IMR-90 (cell line): ENCODE measurements at regions not wholly inside any gene's neighbourhood (a gene's known extent, or its start where the extent isn't known, plus 50 kb on each side); places are given as distances from the start of the nearest gene placed in this dataset.

Source experiments
- ATAC-seq: fragments of 200-7000 bp; cut with Tn5 transposase; 2 replicates; pipeline ENCODE4 v1.9.1; 2020; ENCODE audit warnings: low read depth, mild to moderate bottlenecking, moderate library complexity
- BruUV-seq: library from RNA; stranded (reverse); fragments of 400-500 nt; replicated peaks from 2 replicates; lab custom pipeline; 2021; lab: Mats Ljungman, UMichigan
- CTCF ChIA-PET: fragments of 300-600 bp; formaldehyde crosslinking; extraction: SDS; loops from one replicate; lab custom pipeline; 2021; ENCODE audit warnings: antibody characterized with exemption; lab: Yijun Ruan, JAX
- POLR2A ChIA-PET: fragments of 300-600 bp; sonication (Branson Sonifier 250); formaldehyde crosslinking; loops from one replicate; lab custom pipeline; 2022; ENCODE audit warnings: antibody characterized with exemption; ENCODE audit not compliant: unreplicated experiment; lab: Charles Lee
- DNase-seq: peaks from one replicate; pipeline ENCODE4 v3.0.0; 2013
- H2AFZ ChIP-seq: replicated peaks from 2 replicates; pipeline ENCODE3; 2013; ENCODE audit warnings: low read length, mild to moderate bottlenecking; ENCODE audit not compliant: poor library complexity
- H2AK5ac ChIP-seq: 2 replicates; pipeline ENCODE4 v1.6.1; 2013; ENCODE audit warnings: low read depth, low read length, inconsistent platforms
- H2AK9ac ChIP-seq: replicated peaks from 2 replicates; pipeline ENCODE3; 2013; ENCODE audit warnings: mild to moderate bottlenecking, low read depth, low read length, moderate library complexity; ENCODE audit not compliant: poor library complexity
- H2BK120ac ChIP-seq: 2 replicates; pipeline ENCODE4 v1.6.1; 2013; ENCODE audit warnings: low read depth, low read length, inconsistent platforms
- H2BK15ac ChIP-seq: 3 replicates; pipeline ENCODE4 v1.6.1; 2013; ENCODE audit warnings: low read depth, low read length, inconsistent platforms
- H2BK20ac ChIP-seq: 2 replicates; pipeline ENCODE4 v1.6.1; 2013; ENCODE audit warnings: low read depth, mild to moderate bottlenecking, inconsistent platforms, low read length, moderate library complexity
- H2BK5ac ChIP-seq: 2 replicates; pipeline ENCODE4 v1.6.1; 2013; ENCODE audit warnings: mild to moderate bottlenecking, low read depth, low read length, inconsistent platforms; ENCODE audit not compliant: poor library complexity, severe bottlenecking
- H3K14ac ChIP-seq: replicated peaks from 2 replicates; pipeline ENCODE4 v1.6.1; 2013; ENCODE audit warnings: low read depth, low read length, inconsistent platforms
- H3K18ac ChIP-seq: 2 replicates; pipeline ENCODE4 v1.6.1; 2013; ENCODE audit warnings: low read depth, low read length, control low read depth
- H3K23ac ChIP-seq: 2 replicates; pipeline ENCODE4 v1.6.1; 2013; ENCODE audit warnings: low read depth, low read length, inconsistent platforms
- H3K27ac ChIP-seq: 2 replicates; pipeline ENCODE4 v1.5.1; 2013; ENCODE audit warnings: mild to moderate bottlenecking, control low read depth, low read length; ENCODE audit not compliant: insufficient read depth
- H3K27me3 ChIP-seq: 2 replicates; pipeline ENCODE4 v1.6.1; 2013; ENCODE audit warnings: low read length; ENCODE audit not compliant: control insufficient read depth, insufficient read depth
- H3K36me3 ChIP-seq: 2 replicates; pipeline ENCODE4 v1.6.1; 2013; ENCODE audit warnings: low read length, mixed read lengths; ENCODE audit not compliant: control insufficient read depth, insufficient read depth
- H3K4ac ChIP-seq: 2 replicates; pipeline ENCODE4 v1.6.1; 2013; ENCODE audit warnings: low read depth, low read length, inconsistent platforms
- H3K4me1 ChIP-seq: 2 replicates; pipeline ENCODE4 v1.6.1; 2013; ENCODE audit warnings: low read length, mixed read lengths; ENCODE audit not compliant: control insufficient read depth, insufficient read depth
- H3K4me2 ChIP-seq: 2 replicates; pipeline ENCODE4 v1.6.1; 2013; ENCODE audit warnings: low read depth, mild to moderate bottlenecking, control low read depth, low read length, moderate library complexity
- H3K4me3 ChIP-seq: 2 replicates; pipeline ENCODE4 v1.5.1; 2013; ENCODE audit warnings: low read depth, mild to moderate bottlenecking, control low read depth, low read length, moderate library complexity; ENCODE audit not compliant: insufficient read depth
- H3K56ac ChIP-seq: 2 replicates; pipeline ENCODE4 v1.6.1; 2013; ENCODE audit warnings: low read length, inconsistent platforms; ENCODE audit not compliant: insufficient read depth; ENCODE audit errors: extremely low read depth
- H3K79me1 ChIP-seq, 2 experiments: 2 replicates each; pipeline ENCODE4 v1.6.1; 2013; ENCODE audit warnings: low read length in 2 of 2, inconsistent platforms in 1 of 2, low read depth in 1 of 2
- H3K9ac ChIP-seq: 2 replicates; pipeline ENCODE4 v1.6.1; 2013; ENCODE audit warnings: low read depth, low read length, control low read depth
- H3K9me1 ChIP-seq: 2 replicates; pipeline ENCODE4 v1.6.1; 2013; ENCODE audit warnings: low read length, inconsistent platforms; ENCODE audit not compliant: insufficient read depth
- H3K9me3 ChIP-seq: 2 replicates; pipeline ENCODE4 v1.6.1; 2013; ENCODE audit warnings: low read length; ENCODE audit not compliant: control insufficient read depth, insufficient read depth
- H4K20me1 ChIP-seq: 2 replicates; pipeline ENCODE4 v1.6.1; 2013; ENCODE audit warnings: low read length, inconsistent platforms; ENCODE audit not compliant: insufficient read depth
- H4K5ac ChIP-seq: 2 replicates; pipeline ENCODE4 v1.6.1; 2013; ENCODE audit warnings: mild to moderate bottlenecking, low read depth, low read length, control low read depth
- H4K8ac ChIP-seq, 2 experiments: 2 replicates each; pipeline ENCODE4 v1.6.1; 2013; ENCODE audit warnings: low read depth in 2 of 2, low read length in 2 of 2, control low read depth in 1 of 2, inconsistent platforms in 1 of 2
- H4K91ac ChIP-seq: 2 replicates; pipeline ENCODE4 v1.6.1; 2013; ENCODE audit warnings: low read depth, low read length, inconsistent platforms; ENCODE audit not compliant: insufficient read depth
- BHLHE40 ChIP-seq: fragments of 150-350 bp; IDR thresholded peaks from 2 replicates; pipeline ENCODE4 v1.6.1; 2016; ENCODE audit warnings: mild to moderate bottlenecking, low read depth, low read length
- CEBPB ChIP-seq: IDR thresholded peaks from 2 replicates; pipeline ENCODE4 v1.6.1; 2012; ENCODE audit warnings: low read depth, low read length, improper control_type of control experiment
- CHD1 ChIP-seq: IDR thresholded peaks from 2 replicates; pipeline ENCODE4 v1.6.1; 2012; ENCODE audit warnings: low read depth, low read length, improper control_type of control experiment
- CTCF ChIP-seq: conservative IDR thresholded peaks from 2 replicates; pipeline ENCODE4 v1.5.1; 2012; ENCODE audit warnings: mild to moderate bottlenecking, low read depth, low read length, improper control_type of control experiment
- ELK1 ChIP-seq: fragments of 150-350 bp; IDR thresholded peaks from 2 replicates; pipeline ENCODE4 v1.6.1; 2016; ENCODE audit warnings: low read depth, mild to moderate bottlenecking, low read length, moderate library complexity, borderline replicate concordance
- FOS ChIP-seq: fragments of 150-350 bp; IDR thresholded peaks from 2 replicates; pipeline ENCODE4 v1.6.1; 2016; ENCODE audit warnings: low read depth, low read length
- MAFK ChIP-seq: IDR thresholded peaks from 2 replicates; pipeline ENCODE4 v1.6.1; 2012; ENCODE audit warnings: low read depth, low read length, improper control_type of control experiment
- MAZ ChIP-seq: IDR thresholded peaks from 2 replicates; pipeline ENCODE4 v1.6.1; 2012; ENCODE audit warnings: low read depth, mild to moderate bottlenecking, low read length, improper control_type of control experiment, moderate library complexity, borderline replicate concordance
- MXI1 ChIP-seq: IDR thresholded peaks from 2 replicates; pipeline ENCODE4 v1.6.1; 2012; ENCODE audit warnings: low read depth, mild to moderate bottlenecking, low read length, moderate library complexity, borderline replicate concordance
- NFE2L2 ChIP-seq: fragments of 150-350 bp; IDR thresholded peaks from 2 replicates; pipeline ENCODE4 v1.6.1; 2016; ENCODE audit warnings: low read depth, mild to moderate bottlenecking, low read length
- POLR2A ChIP-seq: IDR thresholded peaks from 2 replicates; pipeline ENCODE4 v1.6.1; 2012; ENCODE audit warnings: mild to moderate bottlenecking, low read depth, low read length
- RAD21 ChIP-seq: IDR thresholded peaks from 2 replicates; pipeline ENCODE4 v1.6.1; 2012; ENCODE audit warnings: low read length, improper control_type of control experiment
- RCOR1 ChIP-seq: IDR thresholded peaks from 2 replicates; pipeline ENCODE4 v1.6.1; 2012; ENCODE audit warnings: mild to moderate bottlenecking, low read length, improper control_type of control experiment; ENCODE audit not compliant: insufficient replicate concordance
- RFX5 ChIP-seq: IDR thresholded peaks from 2 replicates; pipeline ENCODE4 v1.8.0; 2012; ENCODE audit warnings: low read depth, mild to moderate bottlenecking, low read length, moderate library complexity
- SMC3 ChIP-seq: fragments of 150-350 bp; IDR thresholded peaks from 2 replicates; pipeline ENCODE4 v1.6.1; 2016; ENCODE audit warnings: low read depth, mild to moderate bottlenecking, antibody characterized with exemption, low read length, moderate library complexity
- WGBS, 2 experiments: methylation state at CpG; one replicate each; pipeline versions ENCODE4 v1.1.5 to v1.1.7; 2013; ENCODE audit warnings: missing lambda C conversion rate in 2 of 2; ENCODE audit not compliant: insufficient read length in 1 of 2; ENCODE audit errors: extremely low coverage in 2 of 2; 5-methylcytosine and 5-hydroxymethylcytosine counted together
- dilution Hi-C: fragments of 300-500 bp; cut with HindIII; formaldehyde crosslinking; loops from one replicate; pipeline ENCODE4 v1.14.3; 2018; ENCODE audit warnings: low sequenced_read_pairs; ENCODE audit not compliant: unreplicated experiment
- in situ Hi-C: fragments of 300-500 bp; cut with MboI; formaldehyde crosslinking; loops from 3 replicates; pipeline ENCODE4 v1.14.3; 2019; ENCODE audit warnings: low sequenced_read_pairs, inconsistent platforms, mixed read lengths
- intact Hi-C: fragments of 100-400 bp; cut with micrococcal nuclease; formaldehyde crosslinking; loops from 2 replicates; pipeline ENCODE4 v1.10.0; 2022
- TF ChIP-seq, protein P1 (sequence below): fragments of 150-350 bp; IDR thresholded peaks from 2 replicates; pipeline ENCODE4 v1.6.1; 2017; ENCODE audit warnings: mild to moderate bottlenecking, antibody characterized with exemption, low read length, low read depth

DNA sequence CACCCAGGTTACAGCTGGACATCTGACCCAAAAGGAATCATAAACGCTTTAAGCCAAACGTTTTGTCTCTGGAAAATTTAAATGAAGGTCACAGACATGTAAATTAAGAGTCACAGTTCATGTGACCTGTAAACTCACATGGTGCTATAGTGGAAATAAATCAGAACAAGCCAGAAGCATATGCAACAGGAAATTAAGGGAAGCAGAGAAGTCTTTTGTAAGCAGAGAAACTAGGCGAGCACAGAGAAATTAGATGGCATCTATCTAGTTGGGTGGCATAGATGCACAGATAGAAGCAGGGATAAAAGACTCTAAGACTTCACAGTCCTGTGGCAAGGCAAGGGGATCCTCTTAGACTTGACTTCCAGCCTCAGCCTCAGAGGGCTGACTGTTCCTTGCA, 264.8 kb downstream of the GASK1B start:
- Histone ChIP-seq H3K9ac (no peak overlapping the region), H2BK5ac (no peak overlapping the region), H3K9me3 (no peaks in the 10 kb centered on the region), H3K14ac (no peak overlapping the region), H3K79me1 (no peaks in the 10 kb centered on the region), H4K8ac (no peak overlapping the region), H3K56ac (no peak overlapping the region), H3K27me3 (no peaks in the 10 kb centered on the region), H4K5ac (no peak overlapping the region), H3K23ac (no peak overlapping the region), H3K36me3 (no peaks in the 10 kb centered on the region), H2AK9ac (no peak overlapping the region), H2AK5ac (no peak overlapping the region), H3K18ac (no peak overlapping the region), H3K4me3 (no peak overlapping the region), H4K91ac (no peak overlapping the region), H3K4ac (no peak overlapping the region), H2BK15ac (no peak overlapping the region), H2AFZ (no peak overlapping the region), H2BK120ac (no peak overlapping the region), H3K4me2 (no peak overlapping the region), H4K20me1 (no peaks in the 10 kb centered on the region), H2BK20ac (no peak overlapping the region), H3K4me1 (no peaks in the 10 kb centered on the region), H3K27ac (no peak overlapping the region), H3K9me1 (no peaks in the 10 kb centered on the region)
- dilution Hi-C loops: no loop called here
- ATAC-seq (no peak), DNase-seq (no peak)
- no TSS peak for BruUV-seq
- no CpG with 5 or more reads among the region's 3 CpGs for WGBS, 2 experiments
- CTCF ChIA-PET: no interaction called here
- POLR2A ChIA-PET: no interaction called here
- intact Hi-C loops: no loop called here
- no peak for TF ChIP-seq CTCF
- no peak for TF ChIP-seq MXI1
- no peak for TF ChIP-seq SMC3
- TF ChIP-seq CHD1: no peak
- no peak for TF ChIP-seq MAZ
- no peak for TF ChIP-seq NFE2L2
- TF ChIP-seq BHLHE40: no peak
- no peak for TF ChIP-seq MAFK
- TF ChIP-seq RAD21: no peak
- TF ChIP-seq RFX5: no peak
- TF ChIP-seq FOS: no peak
- TF ChIP-seq ELK1: no peak
- TF ChIP-seq, protein P1, sequence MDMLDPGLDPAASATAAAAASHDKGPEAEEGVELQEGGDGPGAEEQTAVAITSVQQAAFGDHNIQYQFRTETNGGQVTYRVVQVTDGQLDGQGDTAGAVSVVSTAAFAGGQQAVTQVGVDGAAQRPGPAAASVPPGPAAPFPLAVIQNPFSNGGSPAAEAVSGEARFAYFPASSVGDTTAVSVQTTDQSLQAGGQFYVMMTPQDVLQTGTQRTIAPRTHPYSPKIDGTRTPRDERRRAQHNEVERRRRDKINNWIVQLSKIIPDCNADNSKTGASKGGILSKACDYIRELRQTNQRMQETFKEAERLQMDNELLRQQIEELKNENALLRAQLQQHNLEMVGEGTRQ: no peak
- no peak for TF ChIP-seq RCOR1
- TF ChIP-seq CEBPB: no peak
- no peak for TF ChIP-seq POLR2A
- in situ Hi-C loops: no loop called here
